WERI-Rb-1 (cell line): ENCODE measurements at regions not wholly inside any gene's neighbourhood (a gene's known extent, or its start where the extent isn't known, plus 50 kb on each side); places are given as distances from the start of the nearest gene placed in this dataset.

ENCODE experiments used
- DNase-seq: peaks from one replicate; pipeline ENCODE4 v3.0.0-alpha.2; 2020
- H3K27ac ChIP-seq: fragments of 250-450 bp; sonication (Bioruptor Pico); 2 replicates; pipeline ENCODE4 v1.5.1; 2020; ENCODE audit warnings: mild to moderate bottlenecking, moderate library complexity
- H3K27me3 ChIP-seq: fragments of 250-450 bp; sonication (Bioruptor Pico); 2 replicates; pipeline ENCODE4 v1.5.1; 2021; ENCODE audit warnings: mild to moderate bottlenecking, low read depth, moderate library complexity; ENCODE audit not compliant: insufficient read depth, severe bottlenecking
- H3K36me3 ChIP-seq: fragments of 250-450 bp; sonication (Bioruptor Pico); 2 replicates; pipeline ENCODE4 v1.5.1; 2020; ENCODE audit warnings: mild to moderate bottlenecking, moderate library complexity
- H3K4me3 ChIP-seq: 2 replicates; pipeline ENCODE4 v1.5.1; 2011; ENCODE audit warnings: low read depth, mild to moderate bottlenecking, control low read depth, low read length
- H3K9me3 ChIP-seq: fragments of 250-450 bp; sonication (Bioruptor Pico); 2 replicates; pipeline ENCODE4 v1.5.1; 2021; ENCODE audit warnings: mild to moderate bottlenecking, moderate library complexity; ENCODE audit not compliant: severe bottlenecking
- TF ChIP-seq, protein P1 (sequence below): IDR thresholded peaks from 2 replicates; pipeline ENCODE4 v1.5.1; 2011; ENCODE audit warnings: low read depth, mild to moderate bottlenecking, control low read depth, inconsistent platforms, low read length

DNA sequence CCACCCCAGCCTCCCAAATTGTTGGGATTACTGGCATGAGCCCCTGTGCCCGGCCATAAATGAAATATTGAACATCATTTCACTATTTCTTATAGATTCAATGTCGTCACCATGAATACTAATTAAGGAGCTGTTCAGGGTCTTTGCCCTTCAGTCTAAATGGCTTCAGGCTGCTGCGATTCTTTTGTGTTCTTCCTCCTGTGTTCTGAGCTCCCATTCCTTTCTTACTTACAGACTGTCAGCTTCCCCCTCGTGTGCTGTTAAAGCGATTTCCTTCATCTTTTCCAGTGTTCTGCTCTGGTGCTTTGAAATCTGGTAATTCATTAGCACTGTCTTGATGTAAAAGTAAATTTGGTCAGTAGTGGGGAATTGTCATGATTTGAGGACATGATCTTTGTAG, 63.3 kb upstream of the PRDM1 start:
- H3K4me3 ChIP-seq, result no peak overlapping the region
- TF ChIP-seq, protein P1, sequence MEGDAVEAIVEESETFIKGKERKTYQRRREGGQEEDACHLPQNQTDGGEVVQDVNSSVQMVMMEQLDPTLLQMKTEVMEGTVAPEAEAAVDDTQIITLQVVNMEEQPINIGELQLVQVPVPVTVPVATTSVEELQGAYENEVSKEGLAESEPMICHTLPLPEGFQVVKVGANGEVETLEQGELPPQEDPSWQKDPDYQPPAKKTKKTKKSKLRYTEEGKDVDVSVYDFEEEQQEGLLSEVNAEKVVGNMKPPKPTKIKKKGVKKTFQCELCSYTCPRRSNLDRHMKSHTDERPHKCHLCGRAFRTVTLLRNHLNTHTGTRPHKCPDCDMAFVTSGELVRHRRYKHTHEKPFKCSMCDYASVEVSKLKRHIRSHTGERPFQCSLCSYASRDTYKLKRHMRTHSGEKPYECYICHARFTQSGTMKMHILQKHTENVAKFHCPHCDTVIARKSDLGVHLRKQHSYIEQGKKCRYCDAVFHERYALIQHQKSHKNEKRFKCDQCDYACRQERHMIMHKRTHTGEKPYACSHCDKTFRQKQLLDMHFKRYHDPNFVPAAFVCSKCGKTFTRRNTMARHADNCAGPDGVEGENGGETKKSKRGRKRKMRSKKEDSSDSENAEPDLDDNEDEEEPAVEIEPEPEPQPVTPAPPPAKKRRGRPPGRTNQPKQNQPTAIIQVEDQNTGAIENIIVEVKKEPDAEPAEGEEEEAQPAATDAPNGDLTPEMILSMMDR, result no peak
- no peaks in the 10 kb centered on the region for H3K9me3 ChIP-seq
- H3K36me3 ChIP-seq, result no peaks in the 10 kb centered on the region
- H3K27me3 ChIP-seq, result no peaks in the 10 kb centered on the region
- H3K27ac ChIP-seq, result no peak overlapping the region
- no peak for DNase-seq

DNA sequence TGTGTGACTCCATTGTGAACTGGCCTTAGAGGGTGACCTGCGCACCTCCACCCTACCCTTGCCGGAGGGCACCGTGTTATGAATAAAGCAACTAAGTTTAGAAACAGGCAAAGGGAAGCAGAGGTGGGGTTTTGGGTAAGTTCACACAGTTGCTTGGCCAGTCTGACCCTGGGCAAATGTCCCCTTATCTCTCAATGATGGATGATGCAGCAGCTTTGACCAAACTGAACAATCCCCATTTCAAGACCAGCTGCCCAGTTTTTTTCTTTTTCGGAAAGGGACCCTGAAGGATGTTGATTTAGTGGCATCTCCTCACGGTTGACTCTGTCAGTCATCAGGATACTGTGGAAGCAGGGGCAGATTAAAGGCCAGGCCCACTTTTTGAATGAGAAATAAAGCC, 68.7 kb upstream of the PRDM1 start:
- Histone ChIP-seq H3K36me3 (no peaks in the 10 kb centered on the region), H3K9me3 (no peaks in the 10 kb centered on the region), H3K4me3 (no peak overlapping the region), H3K27ac (no peak overlapping the region), H3K27me3 (no peaks in the 10 kb centered on the region)
- TF ChIP-seq, protein P1, result no peak
- no peak for DNase-seq

DNA sequence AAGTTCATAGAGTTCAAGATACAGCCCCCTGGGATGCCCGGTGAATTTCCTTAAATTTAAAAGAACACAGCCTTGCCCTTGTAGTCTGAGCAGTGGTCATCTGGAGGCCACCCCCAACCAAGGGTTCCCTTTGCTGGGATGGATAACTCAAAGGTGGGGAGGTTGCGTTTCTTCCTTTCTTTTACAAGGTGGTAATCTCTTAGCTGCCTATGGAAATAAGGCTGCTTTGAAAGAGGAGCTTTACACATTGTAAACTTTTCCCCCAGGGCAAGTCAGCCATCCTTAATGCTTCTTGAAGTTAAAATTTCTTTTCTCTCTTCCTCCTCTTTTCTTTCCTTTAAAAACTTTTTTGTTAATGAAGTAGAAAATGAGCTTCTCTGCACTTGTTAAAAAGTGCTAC, 71.2 kb upstream of the PRDM1 start:
- H3K9me3 ChIP-seq, result no peaks in the 10 kb centered on the region
- H3K4me3 ChIP-seq, result no peak overlapping the region
- H3K27ac ChIP-seq, result no peak overlapping the region
- TF ChIP-seq, protein P1, result no peak
- DNase-seq, result no peak
- no peaks in the 10 kb centered on the region for H3K36me3 ChIP-seq
- no peaks in the 10 kb centered on the region for H3K27me3 ChIP-seq

DNA sequence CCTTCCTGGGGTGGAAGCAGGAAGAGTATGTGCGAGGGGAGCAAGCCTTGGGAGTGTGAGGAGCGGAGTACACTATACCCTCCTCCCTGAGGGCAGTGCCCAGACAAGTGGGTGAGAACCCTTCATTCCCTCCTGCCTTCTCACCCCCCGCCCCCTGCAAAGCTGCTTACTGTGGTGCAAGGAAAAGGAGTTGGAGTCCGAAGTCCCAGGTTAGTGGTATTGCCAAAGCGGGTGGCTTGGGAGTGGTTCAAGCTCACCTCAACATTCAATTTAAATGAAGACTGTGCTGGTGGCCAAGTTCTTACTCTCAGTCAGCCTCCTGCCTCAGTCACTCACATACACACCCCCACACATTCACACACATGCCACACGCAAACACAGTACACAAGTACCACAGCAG, 74.7 kb upstream of the PRDM1 start:
- no peaks in the 10 kb centered on the region for H3K27me3 ChIP-seq
- no peak overlapping the region for H3K27ac ChIP-seq
- no peaks in the 10 kb centered on the region for H3K9me3 ChIP-seq
- H3K36me3 ChIP-seq, result no peaks in the 10 kb centered on the region; the same call in 1 of the 2 replicates
- H3K4me3 ChIP-seq, result no peak overlapping the region
- no peak for DNase-seq
- TF ChIP-seq, protein P1, result no peak

DNA sequence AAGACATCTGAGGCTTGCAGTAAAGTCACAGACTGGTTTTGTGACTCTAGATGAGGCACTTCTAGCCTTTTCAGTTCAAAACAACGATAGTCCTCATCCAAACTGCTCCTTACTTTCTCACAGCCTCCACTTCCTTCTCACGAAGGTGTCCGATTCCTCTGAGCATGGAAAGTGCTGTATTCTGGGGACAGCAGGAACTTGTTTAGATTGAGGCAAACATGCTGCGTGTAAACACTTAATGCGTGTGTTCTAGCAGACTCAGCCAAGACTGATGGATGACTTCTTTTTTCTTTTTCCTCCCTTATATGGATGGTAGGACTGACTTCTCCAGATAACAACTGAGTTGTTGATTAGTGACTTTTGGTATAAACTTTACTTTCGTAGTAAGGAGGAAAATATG, 80.2 kb upstream of the PRDM1 start:
- DNase-seq, result no peak

DNA sequence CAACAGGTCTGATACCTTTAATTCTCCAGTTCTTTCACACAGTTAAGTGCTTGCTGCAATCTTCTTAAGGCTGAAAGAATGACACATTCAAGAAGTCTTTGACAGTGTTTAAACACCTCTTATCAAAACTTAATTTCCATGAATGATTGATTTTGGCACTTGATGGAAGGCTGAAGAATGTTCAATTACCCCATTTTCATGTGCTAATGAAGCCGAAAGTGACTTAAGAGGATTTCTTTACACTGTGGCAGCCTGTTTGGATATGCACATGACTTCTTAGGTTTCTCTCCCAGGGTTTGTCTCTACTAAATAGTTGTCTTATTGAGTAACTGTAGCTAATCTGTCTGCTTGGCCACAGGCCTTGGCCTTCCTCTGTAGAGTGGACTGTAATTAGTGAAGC, 81.1 kb upstream of the PRDM1 start:
- TF ChIP-seq, protein P1, result no peak
- no peaks in the 10 kb centered on the region for H3K9me3 ChIP-seq
- H3K27ac ChIP-seq, result peak overlapping the region; percentile 42
- H3K36me3 ChIP-seq, result no peaks in the 10 kb centered on the region; the same call in 1 of the 2 replicates
- H3K27me3 ChIP-seq, result no peaks in the 10 kb centered on the region
- peak; percentile 49 for DNase-seq
- H3K4me3 ChIP-seq, result no peak overlapping the region

More for the DNA sequence above, 80.2 kb upstream of the PRDM1 start:
- peak overlapping the region; percentile 42 for H3K27ac ChIP-seq
- TF ChIP-seq, protein P1, result no peak
- no peaks in the 10 kb centered on the region for H3K27me3 ChIP-seq
- no peaks in the 10 kb centered on the region; the same call in 1 of the 2 replicates for H3K36me3 ChIP-seq
- H3K9me3 ChIP-seq, result no peaks in the 10 kb centered on the region
- no peak overlapping the region for H3K4me3 ChIP-seq
